ENCODE measurements at regions not wholly inside any gene's neighbourhood (a gene's known extent, or its start where the extent isn't known, plus 50 kb on each side); places are given as distances from the start of the nearest gene placed in this dataset.
A peak's percentile ranks its signal among the peaks of the same experiment; 100 is the strongest.

- POLR2A ChIA-PET = interaction anchor here (0.9 to 4.3 kb wide), 7 partner anchors 61 to 189 kb away, joined by 3 to 54 read pairs (median 10); partner anchors contain the start of gene SEMA6A
- Histone ChIP-seq H3K9me3 (replicated peaks; ENCODE audit: control insufficient read depth, insufficient read depth, low read length) (peaks cover under 1% of the 10 kb centered on the region; the same call in 1 of the 3 replicates), H3K27ac (ENCODE audit: control insufficient read depth, insufficient read depth) (peak overlapping the region; percentile 53), H3K9ac (ENCODE audit: control insufficient read depth, insufficient read depth, low read length) (peak overlapping the region; percentile 5), H2AFZ (ENCODE audit: control insufficient read depth, low read depth, low read length) (peak overlapping the region; percentile 66), H4K20me1 (ENCODE audit: control insufficient read depth, insufficient read depth) (no peaks in the 10 kb centered on the region), H3K36me3 (ENCODE audit: control insufficient read depth in 2 of 2, insufficient read depth in 2 of 2, low read length in 1 of 2) (no peaks in the 10 kb centered on the region), H3K4me3 (peak overlapping the region; percentile 43), H3K4me1 (ENCODE audit: control insufficient read depth, insufficient read depth, low read length) (peaks cover 25% of the 10 kb centered on the region), H3K27me3 (replicated peaks in 1 of 2; ENCODE audit: control insufficient read depth in 2 of 2, insufficient read depth in 2 of 2, low read length in 1 of 2) (no peaks in the 10 kb centered on the region), H3K79me2 (ENCODE audit: control insufficient read depth, insufficient read depth, low read length) (no peaks in the 10 kb centered on the region), H3K4me2 (ENCODE audit: control insufficient read depth, insufficient read depth) (peak overlapping the region; percentile 79)
- SMC1A ChIA-PET (ENCODE audit: uncharacterized antibody, unreplicated experiment) = interaction anchor here (0.8 to 8.1 kb wide), 24 partner anchors 14 to 195 kb away, joined by 3 to 133 read pairs (median 6); partner anchors contain the start of gene SEMA6A
- ATAC-seq (peak; percentile 2), FAIRE-seq (no peak), DNase-seq (ENCODE audit: low read depth, low spot score) (no peak)
- intact Hi-C loops (cut with micrococcal nuclease; ENCODE audit: unreplicated experiment) (loop anchor here (2.0 kb wide), 2 partner anchors 57 to 183 kb away; no protein-coding TSS in a partner anchor), in situ Hi-C loops (cut with MboI) (no loop called here)
- WGBS (ENCODE audit: insufficient coverage, insufficient replicate concordance, low lambda C conversion rate, missing lambda C conversion rate) = 46% methylated on average over 1 of the region's 1 CpG
- TF ChIP-seq CBX5 (IDR thresholded peaks at IDR 0.05; ENCODE audit: low read depth) = no peak
- TF ChIP-seq ZNF687 (IDR thresholded peaks at IDR 0.05) = peak; percentile 4; the same call in 1 of the 2 replicates
- TF ChIP-seq SMAD1 (IDR thresholded peaks at IDR 0.05; ENCODE audit: low read depth, partially characterized antibody) = peak; percentile 35
- TF ChIP-seq BACH1 (IDR thresholded peaks at IDR 0.05; ENCODE audit: borderline replicate concordance) = 0 out of 2 replicates have a peak, but pooled peaks have one; percentile 23
- RAD21 ChIA-PET (ENCODE audit: unreplicated experiment) = interaction anchor here (1.0 to 6.8 kb wide), 22 partner anchors 62 to 628 kb away, joined by 3 to 217 read pairs (median 8); partner anchors contain the start of gene SEMA6A
- CTCF ChIA-PET = interaction anchor here (0.8 to 4.2 kb wide), 5 partner anchors 63 to 630 kb away, joined by 3 to 52 read pairs (median 6); partner anchors contain the start of gene SEMA6A
- no TSS peak for BruUV-seq (replicated peaks)
Measured at GRCh38 chr5:116765441-116765840, 190.8 kb upstream of the SEMA6A start.

Data from GM12878 (cell line).